PFSK-1 (cell line): ENCODE measurements at regions not wholly inside any gene's neighbourhood (a gene's known extent, or its start where the extent isn't known, plus 50 kb on each side); places are given as distances from the start of the nearest gene placed in this dataset.

ENCODE experiments used
- FOXP2 ChIP-seq: optimal IDR thresholded peaks from 2 replicates; pipeline ENCODE3; 2011; ENCODE audit warnings: borderline replicate concordance, control low read depth, inconsistent platforms; ENCODE audit not compliant: insufficient read depth; ENCODE audit errors: extremely low read length, extremely low read depth
- POLR2AphosphoS5 ChIP-seq: IDR thresholded peaks from 2 replicates; pipeline ENCODE4 v1.6.1; 2012; ENCODE audit warnings: low read depth, mild to moderate bottlenecking, control low read depth, low read length, moderate library complexity
- SIN3A ChIP-seq: IDR thresholded peaks from 2 replicates; pipeline ENCODE4 v1.6.1; 2012; ENCODE audit warnings: mild to moderate bottlenecking, low read length, moderate library complexity, borderline replicate concordance; ENCODE audit not compliant: insufficient read depth
- TAF1 ChIP-seq: IDR thresholded peaks from 2 replicates; pipeline ENCODE4 v1.6.1; 2012; ENCODE audit warnings: low read length, control low read depth, borderline replicate concordance; ENCODE audit not compliant: insufficient read depth
- TF ChIP-seq, protein P1 (sequence below), 2 experiments: IDR thresholded peaks; 2 replicates each; pipeline versions ENCODE4 v1.6.1 to v1.8.0; 2011 to 2012; ENCODE audit warnings: low read depth in 2 of 2, low read length in 2 of 2, control low read depth in 1 of 2, inconsistent platforms in 1 of 2, mild to moderate bottlenecking in 1 of 2, moderate library complexity in 1 of 2; ENCODE audit not compliant: insufficient read depth in 1 of 2

DNA sequence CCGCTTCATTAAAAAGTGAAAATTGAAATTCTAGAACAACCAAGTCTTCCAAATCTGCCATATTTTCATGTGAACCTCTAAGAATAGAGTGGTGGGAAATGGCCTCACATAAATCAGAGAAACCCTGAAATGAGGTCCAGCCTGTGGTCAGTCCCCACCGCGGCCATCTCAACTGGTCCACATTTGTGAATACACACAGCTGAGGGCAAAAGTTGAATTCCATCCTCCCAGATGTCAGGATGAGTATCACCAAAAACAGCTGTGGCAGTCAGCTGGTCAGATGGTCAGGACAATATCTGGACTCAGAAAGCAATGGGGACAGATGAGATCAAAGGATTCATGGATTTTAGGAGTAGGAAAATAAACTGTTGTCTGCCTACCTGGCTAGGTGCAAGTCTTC, 219.4 kb upstream of the NCKAP5 start:
- TF ChIP-seq SIN3A (no peak), POLR2AphosphoS5 (no peak), TAF1 (no peak), FOXP2 (no peak)
- TF ChIP-seq, protein P1, sequence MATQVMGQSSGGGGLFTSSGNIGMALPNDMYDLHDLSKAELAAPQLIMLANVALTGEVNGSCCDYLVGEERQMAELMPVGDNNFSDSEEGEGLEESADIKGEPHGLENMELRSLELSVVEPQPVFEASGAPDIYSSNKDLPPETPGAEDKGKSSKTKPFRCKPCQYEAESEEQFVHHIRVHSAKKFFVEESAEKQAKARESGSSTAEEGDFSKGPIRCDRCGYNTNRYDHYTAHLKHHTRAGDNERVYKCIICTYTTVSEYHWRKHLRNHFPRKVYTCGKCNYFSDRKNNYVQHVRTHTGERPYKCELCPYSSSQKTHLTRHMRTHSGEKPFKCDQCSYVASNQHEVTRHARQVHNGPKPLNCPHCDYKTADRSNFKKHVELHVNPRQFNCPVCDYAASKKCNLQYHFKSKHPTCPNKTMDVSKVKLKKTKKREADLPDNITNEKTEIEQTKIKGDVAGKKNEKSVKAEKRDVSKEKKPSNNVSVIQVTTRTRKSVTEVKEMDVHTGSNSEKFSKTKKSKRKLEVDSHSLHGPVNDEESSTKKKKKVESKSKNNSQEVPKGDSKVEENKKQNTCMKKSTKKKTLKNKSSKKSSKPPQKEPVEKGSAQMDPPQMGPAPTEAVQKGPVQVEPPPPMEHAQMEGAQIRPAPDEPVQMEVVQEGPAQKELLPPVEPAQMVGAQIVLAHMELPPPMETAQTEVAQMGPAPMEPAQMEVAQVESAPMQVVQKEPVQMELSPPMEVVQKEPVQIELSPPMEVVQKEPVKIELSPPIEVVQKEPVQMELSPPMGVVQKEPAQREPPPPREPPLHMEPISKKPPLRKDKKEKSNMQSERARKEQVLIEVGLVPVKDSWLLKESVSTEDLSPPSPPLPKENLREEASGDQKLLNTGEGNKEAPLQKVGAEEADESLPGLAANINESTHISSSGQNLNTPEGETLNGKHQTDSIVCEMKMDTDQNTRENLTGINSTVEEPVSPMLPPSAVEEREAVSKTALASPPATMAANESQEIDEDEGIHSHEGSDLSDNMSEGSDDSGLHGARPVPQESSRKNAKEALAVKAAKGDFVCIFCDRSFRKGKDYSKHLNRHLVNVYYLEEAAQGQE (IDR thresholded peaks at IDR 0.05; ENCODE audit: insufficient read depth in 1 of 2, low read depth in 2 of 2, low read length in 2 of 2) = no peak
